ENCODE measurements at regions not wholly inside any gene's neighbourhood (a gene's known extent, or its start where the extent isn't known, plus 50 kb on each side); places are given as distances from the start of the nearest gene placed in this dataset.

DNA sequence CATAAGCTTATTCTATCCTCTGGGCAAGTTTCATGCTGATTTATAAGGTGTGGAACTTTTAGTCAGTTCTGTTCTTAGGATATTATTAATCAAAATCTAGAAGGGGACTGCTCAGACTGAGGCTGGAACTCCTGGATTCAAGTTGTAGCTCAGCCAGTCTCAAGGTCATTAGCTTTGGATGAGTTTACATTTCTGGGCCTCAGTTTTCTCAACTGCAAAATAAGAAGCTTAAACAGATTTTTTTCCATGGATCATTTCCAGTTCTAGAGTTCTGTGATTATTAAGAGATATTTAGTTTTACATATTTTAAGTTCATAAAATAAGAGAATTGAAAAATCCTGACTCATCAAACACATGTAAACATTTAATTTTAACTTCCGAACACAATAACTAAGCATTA lies 442.5 kb upstream of the PKDCC start:
- no peak for DNase-seq
- peaks cover 4% of the 10 kb centered on the region in 2 donors for H3K4me1 ChIP-seq
- no peak overlapping the region for H3K27ac ChIP-seq
- whole genome bisulfite sequencing, 2 donors, result 85 to 86% methylated on average over 1 of the region's 1 CpG
- no peaks in the 10 kb centered on the region for H3K36me3 ChIP-seq
- H3K9me3 ChIP-seq, result no peaks in the 10 kb centered on the region
- no peaks in the 10 kb centered on the region for H3K27me3 ChIP-seq
- H3K4me3 ChIP-seq (replicated peaks in 1 of 3), result no peak overlapping the region
- TF ChIP-seq POLR2A (IDR thresholded peaks at IDR 0.05), result no peak
- TF ChIP-seq, protein P1, sequence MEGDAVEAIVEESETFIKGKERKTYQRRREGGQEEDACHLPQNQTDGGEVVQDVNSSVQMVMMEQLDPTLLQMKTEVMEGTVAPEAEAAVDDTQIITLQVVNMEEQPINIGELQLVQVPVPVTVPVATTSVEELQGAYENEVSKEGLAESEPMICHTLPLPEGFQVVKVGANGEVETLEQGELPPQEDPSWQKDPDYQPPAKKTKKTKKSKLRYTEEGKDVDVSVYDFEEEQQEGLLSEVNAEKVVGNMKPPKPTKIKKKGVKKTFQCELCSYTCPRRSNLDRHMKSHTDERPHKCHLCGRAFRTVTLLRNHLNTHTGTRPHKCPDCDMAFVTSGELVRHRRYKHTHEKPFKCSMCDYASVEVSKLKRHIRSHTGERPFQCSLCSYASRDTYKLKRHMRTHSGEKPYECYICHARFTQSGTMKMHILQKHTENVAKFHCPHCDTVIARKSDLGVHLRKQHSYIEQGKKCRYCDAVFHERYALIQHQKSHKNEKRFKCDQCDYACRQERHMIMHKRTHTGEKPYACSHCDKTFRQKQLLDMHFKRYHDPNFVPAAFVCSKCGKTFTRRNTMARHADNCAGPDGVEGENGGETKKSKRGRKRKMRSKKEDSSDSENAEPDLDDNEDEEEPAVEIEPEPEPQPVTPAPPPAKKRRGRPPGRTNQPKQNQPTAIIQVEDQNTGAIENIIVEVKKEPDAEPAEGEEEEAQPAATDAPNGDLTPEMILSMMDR (IDR thresholded peaks at IDR 0.05), result no peak
- intact Hi-C loops (cut with DNase I), result no loop called here

- TF ChIP-seq POLR2A (IDR thresholded peaks at IDR 0.05), result no peak
- TF ChIP-seq, protein P1 (IDR thresholded peaks at IDR 0.05), result no peak
- intact Hi-C loops (cut with DNase I), result no loop called here
- Histone ChIP-seq H3K9me3 (no peaks in the 10 kb centered on the region), H3K36me3 (no peaks in the 10 kb centered on the region), H3K27me3 (no peaks in the 10 kb centered on the region), H3K4me3 (replicated peaks in 1 of 3) (no peak overlapping the region), H3K4me1 (peaks cover 10% of the 10 kb centered on the region in 2 donors), H3K27ac (no peak overlapping the region)
- DNase-seq, result no peak
Measured at GRCh38 chr2:41605914-41606313, 441.9 kb upstream of the PKDCC start.

DNA sequence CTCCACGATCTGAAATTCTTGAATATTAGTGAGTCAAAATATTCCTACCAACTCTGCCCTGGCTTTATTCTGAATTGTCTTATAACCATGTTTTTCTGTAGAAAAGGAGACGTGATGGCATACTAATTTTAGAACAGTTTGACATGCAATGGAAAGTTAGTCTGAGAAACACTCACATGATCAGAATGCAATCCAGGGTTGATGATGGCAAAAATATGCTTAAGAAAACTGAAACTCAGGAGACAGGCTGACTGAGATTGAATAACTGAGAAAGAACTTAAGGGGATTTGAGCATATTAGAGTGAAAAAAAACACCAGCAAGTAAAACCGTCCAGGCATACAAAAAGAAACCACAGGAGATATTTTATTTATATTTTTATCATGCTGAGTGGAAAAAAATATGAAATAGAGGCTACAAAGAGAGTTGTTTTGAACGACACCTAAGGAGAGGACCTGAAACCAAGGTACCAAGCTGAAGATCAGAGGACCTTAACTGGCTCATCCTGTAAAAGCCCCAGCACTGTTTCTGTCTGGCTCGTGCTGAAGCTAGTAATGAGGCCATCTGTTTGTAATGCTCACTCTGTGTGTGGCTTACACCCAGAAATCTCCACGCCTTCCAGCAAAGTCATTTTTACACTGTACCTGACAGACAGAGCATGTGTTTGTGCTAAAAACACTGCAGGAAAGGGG lies 437.2 kb upstream of the PKDCC start:
- intact Hi-C loops (cut with DNase I), result no loop called here
- peak in 1 of 2 donors; percentile 4 for DNase-seq
- H3K9me3 ChIP-seq, result no peaks in the 10 kb centered on the region
- H3K4me1 ChIP-seq, result peaks cover 13% of the 10 kb centered on the region in 2 donors
- H3K27ac ChIP-seq, result peak overlapping the region; percentile 8 to 89 (median 58)
- H3K27me3 ChIP-seq, result no peaks in the 10 kb centered on the region
- 51 to 52% methylated on average over 6 of the region's 6 CpGs for WGBS, 2 donors
- no peak overlapping the region for H3K4me3 ChIP-seq (replicated peaks in 1 of 3)
- no peaks in the 10 kb centered on the region for H3K36me3 ChIP-seq
- TF ChIP-seq, protein P1 (IDR thresholded peaks at IDR 0.05), result no peak
- no peak for TF ChIP-seq POLR2A (IDR thresholded peaks at IDR 0.05)

DNA sequence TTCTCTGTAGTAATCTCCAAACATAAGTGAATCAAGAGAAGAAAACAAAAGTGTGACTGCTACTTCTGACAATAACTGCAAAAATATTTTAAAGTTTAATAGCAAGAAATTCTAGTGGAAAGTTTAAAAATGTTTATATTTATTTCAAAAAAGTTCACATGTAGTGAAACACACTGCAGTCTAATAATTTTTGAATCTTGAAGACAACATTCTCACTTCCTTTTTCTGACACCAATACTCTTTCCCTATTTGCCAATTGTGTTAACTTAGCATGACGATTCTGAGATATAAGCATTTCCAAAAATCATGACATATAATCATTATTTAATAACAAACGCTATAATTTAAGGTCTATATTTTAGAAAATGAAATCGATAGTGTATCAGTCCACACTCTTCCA lies 429.1 kb upstream of the PKDCC start:
- Histone ChIP-seq H3K4me3 (replicated peaks in 1 of 3) (no peak overlapping the region), H3K4me1 (no peaks in the 10 kb centered on the region), H3K27me3 (no peaks in the 10 kb centered on the region), H3K36me3 (no peaks in the 10 kb centered on the region), H3K27ac (no peak overlapping the region), H3K9me3 (no peaks in the 10 kb centered on the region)
- intact Hi-C loops (cut with DNase I), result no loop called here
- DNase-seq, result no peak
- 74 to 90% methylated on average over 3 of the region's 3 CpGs for WGBS, 2 donors
- TF ChIP-seq, protein P1 (IDR thresholded peaks at IDR 0.05), result no peak
- TF ChIP-seq POLR2A (IDR thresholded peaks at IDR 0.05), result no peak

- H3K9me3 ChIP-seq, result no peaks in the 10 kb centered on the region
- no peak overlapping the region for H3K4me3 ChIP-seq (replicated peaks in 1 of 3)
- H3K4me1 ChIP-seq, result peaks cover 0 to 7% of the 10 kb centered on the region in 2 donors
- no peak for DNase-seq
- no peaks in the 10 kb centered on the region for H3K27me3 ChIP-seq
- 89 to 91% methylated on average over 3 of the region's 3 CpGs for WGBS, 2 donors
- H3K27ac ChIP-seq, result no peak overlapping the region
- no peaks in the 10 kb centered on the region for H3K36me3 ChIP-seq
- TF ChIP-seq POLR2A (IDR thresholded peaks at IDR 0.05), result no peak
- TF ChIP-seq, protein P1 (IDR thresholded peaks at IDR 0.05), result no peak
- intact Hi-C loops (cut with DNase I), result no loop called here
Measured at GRCh38 chr2:41621095-41621494, 426.7 kb upstream of the PKDCC start.

All from thyroid gland (tissue), 4 donors.